Activated naive CD8-positive, alpha-beta T cell treated with anti-CD3 and anti-CD28 coated beads, Interleukin-2, amount 10 ng/mL, durations not matched to agents 7 days and 5 days (primary cell): ENCODE measurements at regions not wholly inside any gene's neighbourhood (a gene's known extent, or its start where the extent isn't known, plus 50 kb on each side); places are given as distances from the start of the nearest gene placed in this dataset.
"Not testable (repeated sequence)": the region's sequence is repeated elsewhere in the genome, so short reads cannot be mapped to it uniquely, and the experiment has no call there.

Source experiments
- ATAC-seq: fragments of 150-1000 bp; cut with Tn5 transposase; one replicate; pipeline ENCODE4 v1.10.0; 2021; ENCODE audit warnings: low read depth, moderate library complexity
- POLR2A ChIA-PET: fragments of 350-600 bp; sonication (Branson Sonifier 250); formaldehyde crosslinking; loops from one replicate; lab custom pipeline; 2021; ENCODE audit warnings: antibody characterized with exemption; lab: Charles Lee
- DNase-seq: peaks from one replicate; pipeline ENCODE4 v3.0.0; 2021
- H3K27ac Mint-ChIP-seq: one replicate; pipeline ENCODE4 v1.8.0; 2022; ENCODE audit warnings: mild to moderate bottlenecking, mixed read lengths
- H3K27me3 Mint-ChIP-seq: one replicate; pipeline ENCODE4 v1.8.0; 2022; ENCODE audit warnings: mild to moderate bottlenecking, moderate library complexity, mixed read lengths
- H3K36me3 Mint-ChIP-seq: one replicate; pipeline ENCODE4 v1.8.0; 2021; ENCODE audit warnings: mild to moderate bottlenecking, mixed read lengths
- H3K4me1 Mint-ChIP-seq: one replicate; pipeline ENCODE4 v1.8.0; 2021; ENCODE audit warnings: mixed read lengths
- H3K4me3 Mint-ChIP-seq: one replicate; pipeline ENCODE4 v1.8.0; 2022; ENCODE audit warnings: mild to moderate bottlenecking, moderate library complexity, mixed read lengths
- H3K9me3 Mint-ChIP-seq: one replicate; pipeline ENCODE4 v1.8.0; 2021; ENCODE audit warnings: mixed read lengths

GRCh38 chr9:74041588-74041987 is 455.5 kb upstream of the RORB start:
- Mint-ChIP-seq H3K9me3 (peaks cover 3% of the 10 kb centered on the region), H3K27ac (no peak overlapping the region), H3K27me3 (no peaks in the 10 kb centered on the region), H3K4me3 (no peak overlapping the region), H3K36me3 (no peaks in the 10 kb centered on the region), H3K4me1 (no peaks in the 10 kb centered on the region)
- DNase-seq (no peak), ATAC-seq (no peak)
- POLR2A ChIA-PET: no interaction called here

- H3K36me3 Mint-ChIP-seq: no peaks in the 10 kb centered on the region
These were observed 452.3 kb upstream of the RORB start for GRCh38 chr9:74044844-74045243.

GRCh38 chr9:74056023-74056422 is 441.1 kb upstream of the RORB start:
- ATAC-seq (no peak), DNase-seq (no peak)
- Mint-ChIP-seq H3K27ac (no peak overlapping the region), H3K9me3 (peaks cover 5% of the 10 kb centered on the region), H3K4me1 (no peaks in the 10 kb centered on the region), H3K27me3 (no peaks in the 10 kb centered on the region), H3K4me3 (no peak overlapping the region), H3K36me3 (no peaks in the 10 kb centered on the region)
- POLR2A ChIA-PET: no interaction called here

More at GRCh38 chr9:74044844-74045243, 452.3 kb upstream of the RORB start:
- no peaks in the 10 kb centered on the region for H3K27me3 Mint-ChIP-seq
- no peak overlapping the region for H3K27ac Mint-ChIP-seq
- no peaks in the 10 kb centered on the region for H3K4me1 Mint-ChIP-seq
- ATAC-seq (no peak), DNase-seq (no peak)
- H3K4me3 Mint-ChIP-seq: no peak overlapping the region
- POLR2A ChIA-PET: no interaction called here
- H3K9me3 Mint-ChIP-seq: peaks cover 6% of the 10 kb centered on the region

DNA sequence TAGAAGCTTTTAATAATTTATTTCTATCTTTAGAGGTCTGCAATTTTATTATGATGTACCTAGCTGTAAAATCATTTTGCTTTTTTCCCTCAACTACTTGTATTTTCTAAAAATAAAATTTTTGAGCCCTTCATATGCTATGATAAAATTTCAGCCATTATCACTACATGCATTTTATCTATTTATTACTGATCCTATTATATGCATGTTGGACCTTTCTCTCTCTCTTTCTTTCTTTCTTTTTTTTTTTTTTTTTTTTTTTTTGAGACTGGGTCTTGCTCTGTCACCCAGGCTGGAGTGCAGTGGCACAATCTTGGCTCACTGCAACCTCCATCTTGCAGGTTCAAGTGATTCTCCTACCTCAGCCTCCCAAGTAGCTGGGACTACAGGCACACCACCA is 440.1 kb upstream of the RORB start:
- H3K36me3 Mint-ChIP-seq, H3K27me3 Mint-ChIP-seq, DNase-seq, POLR2A ChIA-PET, H3K4me1 Mint-ChIP-seq, H3K9me3 Mint-ChIP-seq, H3K27ac Mint-ChIP-seq, H3K4me3 Mint-ChIP-seq, ATAC-seq: not testable (repeated sequence)

DNA sequence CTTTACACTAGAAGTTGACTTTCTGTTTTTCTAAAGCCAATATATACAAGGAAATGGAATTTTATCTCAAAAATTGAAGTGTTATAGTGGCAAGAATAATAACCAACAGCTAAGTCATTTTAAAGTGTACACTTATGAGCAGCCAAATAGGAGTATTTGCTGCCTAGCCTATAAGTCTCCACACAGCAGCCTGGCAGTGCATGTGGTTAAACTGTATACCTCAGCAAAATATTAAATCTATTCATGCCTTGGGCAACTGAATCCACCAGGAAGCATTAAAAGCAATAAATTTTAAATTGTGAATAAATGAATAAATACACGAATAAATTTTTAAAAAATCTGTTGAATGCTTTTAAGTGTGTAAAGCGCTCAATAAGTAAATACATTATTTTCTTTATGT is 432.4 kb upstream of the RORB start:
- peaks cover 3% of the 10 kb centered on the region for H3K9me3 Mint-ChIP-seq
- H3K27me3 Mint-ChIP-seq: no peaks in the 10 kb centered on the region
- POLR2A ChIA-PET: no interaction called here
- H3K4me3 Mint-ChIP-seq: no peak overlapping the region
- no peak for DNase-seq
- no peaks in the 10 kb centered on the region for H3K36me3 Mint-ChIP-seq
- no peak for ATAC-seq
- no peak overlapping the region for H3K27ac Mint-ChIP-seq
- no peaks in the 10 kb centered on the region for H3K4me1 Mint-ChIP-seq

- no peak for ATAC-seq
These were observed 431.0 kb upstream of the RORB start for GRCh38 chr9:74066128-74066527.

DNA sequence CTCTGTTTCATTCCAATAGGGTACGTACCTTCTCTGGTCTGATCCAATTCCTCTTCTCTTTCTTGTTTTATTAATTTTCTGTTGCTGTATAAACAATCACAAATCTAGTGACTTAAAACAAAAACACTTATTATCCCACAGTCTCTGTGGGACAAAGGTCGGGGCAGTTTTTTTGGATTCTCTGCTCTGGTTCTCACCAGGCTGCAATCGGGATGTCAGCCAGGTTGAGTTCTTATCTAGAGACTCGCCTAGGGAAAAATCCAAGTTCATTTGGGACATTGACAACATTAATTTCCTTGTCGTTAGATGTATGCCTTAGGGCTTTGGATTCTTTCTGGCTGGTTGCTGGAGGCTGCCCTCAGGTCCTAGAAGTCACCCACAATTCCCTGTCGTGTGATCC is 430.5 kb upstream of the RORB start:
- H3K36me3 Mint-ChIP-seq: no peaks in the 10 kb centered on the region
- DNase-seq (no peak), ATAC-seq (no peak)
- H3K4me3 Mint-ChIP-seq: no peak overlapping the region
- H3K4me1 Mint-ChIP-seq: no peaks in the 10 kb centered on the region
- peaks cover 3% of the 10 kb centered on the region for H3K9me3 Mint-ChIP-seq
- POLR2A ChIA-PET: no interaction called here
- no peak overlapping the region for H3K27ac Mint-ChIP-seq
- H3K27me3 Mint-ChIP-seq: no peaks in the 10 kb centered on the region

More at GRCh38 chr9:74066128-74066527, 431.0 kb upstream of the RORB start:
- POLR2A ChIA-PET: no interaction called here
- H3K4me1 Mint-ChIP-seq: no peaks in the 10 kb centered on the region
- DNase-seq: no peak
- H3K9me3 Mint-ChIP-seq: peaks cover 3% of the 10 kb centered on the region
- H3K27ac Mint-ChIP-seq: no peak overlapping the region
- no peaks in the 10 kb centered on the region for H3K36me3 Mint-ChIP-seq
- no peak overlapping the region for H3K4me3 Mint-ChIP-seq
- no peaks in the 10 kb centered on the region for H3K27me3 Mint-ChIP-seq

DNA sequence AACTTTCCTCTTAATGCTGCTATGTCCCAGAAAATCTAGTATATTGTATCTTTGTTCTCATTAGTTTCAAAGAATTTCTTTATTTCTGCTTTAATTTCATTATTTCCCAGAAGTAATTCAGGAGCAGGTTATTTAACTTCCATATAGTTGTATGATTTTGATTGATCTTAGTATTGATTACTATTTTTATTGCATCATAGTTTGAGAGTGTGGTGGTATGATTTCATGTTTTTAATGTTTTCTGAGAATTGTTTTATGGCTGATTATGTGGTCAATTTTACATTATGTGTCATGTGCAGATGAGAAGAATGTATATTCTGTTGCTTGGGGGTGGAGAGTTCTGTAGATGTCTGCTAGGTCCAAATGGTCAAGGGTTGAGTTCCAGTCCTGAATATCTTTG is 425.6 kb upstream of the RORB start:
- Mint-ChIP-seq H3K36me3 (no peaks in the 10 kb centered on the region), H3K4me1 (no peaks in the 10 kb centered on the region), H3K27ac (no peak overlapping the region), H3K9me3 (peaks cover 7% of the 10 kb centered on the region), H3K4me3 (no peak overlapping the region), H3K27me3 (no peaks in the 10 kb centered on the region)
- ATAC-seq (no peak), DNase-seq (no peak)
- POLR2A ChIA-PET: no interaction called here

DNA sequence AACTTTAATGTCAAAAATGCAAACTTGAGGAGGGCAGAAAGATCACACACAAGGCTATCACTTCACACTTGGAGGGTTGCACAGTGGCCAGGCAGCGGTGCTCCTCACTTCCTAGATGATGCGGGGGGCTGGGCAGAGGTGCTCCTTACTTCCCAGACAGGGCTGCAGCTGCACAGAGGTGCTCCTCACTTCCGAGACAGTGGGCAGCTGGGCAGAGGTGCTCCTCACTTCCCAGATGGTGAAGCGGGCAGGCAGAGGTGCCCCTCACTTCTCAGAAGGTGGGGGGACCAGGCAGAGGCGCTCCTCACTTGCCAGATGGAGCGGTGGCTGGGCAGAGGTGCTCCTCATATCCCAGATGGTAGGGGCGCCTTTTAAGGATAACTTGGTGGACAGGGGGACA is 423.2 kb upstream of the RORB start:
- DNase-seq: no peak
- Mint-ChIP-seq H3K4me3 (no peak overlapping the region), H3K27ac (no peak overlapping the region), H3K36me3 (no peaks in the 10 kb centered on the region), H3K9me3 (peaks cover 7% of the 10 kb centered on the region), H3K4me1 (no peaks in the 10 kb centered on the region), H3K27me3 (no peaks in the 10 kb centered on the region)
- POLR2A ChIA-PET: no interaction called here
- ATAC-seq: no peak

GRCh38 chr9:74078647-74079046 is 418.5 kb upstream of the RORB start:
- Mint-ChIP-seq H3K27me3 (no peaks in the 10 kb centered on the region), H3K27ac (no peak overlapping the region), H3K4me1 (no peaks in the 10 kb centered on the region), H3K4me3 (no peak overlapping the region), H3K36me3 (no peaks in the 10 kb centered on the region), H3K9me3 (peaks cover 2% of the 10 kb centered on the region)
- DNase-seq (no peak), ATAC-seq (no peak)
- POLR2A ChIA-PET: no interaction called here

GRCh38 chr9:74080652-74081051 is 416.5 kb upstream of the RORB start:
- DNase-seq, H3K9me3 Mint-ChIP-seq, H3K4me3 Mint-ChIP-seq, H3K27me3 Mint-ChIP-seq, H3K36me3 Mint-ChIP-seq, H3K27ac Mint-ChIP-seq, ATAC-seq, H3K4me1 Mint-ChIP-seq, POLR2A ChIA-PET: not testable (repeated sequence)

- no peak for ATAC-seq
- no peaks in the 10 kb centered on the region for H3K27me3 Mint-ChIP-seq
These were observed 413.3 kb upstream of the RORB start for GRCh38 chr9:74083681-74084433.

DNA sequence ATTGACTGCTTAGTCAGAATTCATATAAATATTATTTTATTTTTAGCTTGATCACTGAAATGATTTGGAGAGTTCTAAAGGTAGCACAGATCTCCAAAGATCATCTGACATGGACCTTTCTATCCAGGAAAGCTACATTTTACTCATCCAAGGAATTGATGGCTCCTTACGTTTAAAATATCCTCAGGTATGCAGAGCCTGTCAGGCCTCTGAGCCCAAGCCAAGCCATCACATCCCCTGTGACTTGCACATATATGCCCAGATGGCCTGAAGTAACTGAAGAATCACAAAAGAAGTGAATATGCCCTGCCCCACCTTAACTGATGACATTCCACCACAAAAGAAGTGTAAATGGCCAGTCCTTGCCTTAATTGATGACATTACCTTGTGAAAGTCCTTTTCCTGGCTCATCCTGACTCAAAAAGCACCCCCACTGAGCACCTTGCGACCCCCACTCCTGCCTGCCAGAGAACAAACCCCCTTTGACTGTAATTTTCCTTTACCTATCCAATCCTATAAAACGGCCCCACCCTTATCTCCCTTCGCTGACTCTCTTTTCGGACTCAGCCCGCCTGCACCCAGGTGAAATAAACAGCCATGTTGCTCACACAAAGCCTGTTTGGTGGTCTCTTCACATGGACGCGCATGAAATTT is 411.6 kb upstream of the RORB start:
- H3K36me3 Mint-ChIP-seq, H3K27me3 Mint-ChIP-seq, H3K4me3 Mint-ChIP-seq, H3K4me1 Mint-ChIP-seq, ATAC-seq, H3K9me3 Mint-ChIP-seq, DNase-seq, POLR2A ChIA-PET, H3K27ac Mint-ChIP-seq: not testable (repeated sequence)

More at GRCh38 chr9:74083681-74084433, 413.3 kb upstream of the RORB start:
- Mint-ChIP-seq H3K27ac (no peak overlapping the region), H3K36me3 (no peaks in the 10 kb centered on the region), H3K4me3 (no peak overlapping the region), H3K9me3 (peaks cover 5% of the 10 kb centered on the region), H3K4me1 (no peaks in the 10 kb centered on the region)
- no peak for DNase-seq
- POLR2A ChIA-PET: no interaction called here

DNA sequence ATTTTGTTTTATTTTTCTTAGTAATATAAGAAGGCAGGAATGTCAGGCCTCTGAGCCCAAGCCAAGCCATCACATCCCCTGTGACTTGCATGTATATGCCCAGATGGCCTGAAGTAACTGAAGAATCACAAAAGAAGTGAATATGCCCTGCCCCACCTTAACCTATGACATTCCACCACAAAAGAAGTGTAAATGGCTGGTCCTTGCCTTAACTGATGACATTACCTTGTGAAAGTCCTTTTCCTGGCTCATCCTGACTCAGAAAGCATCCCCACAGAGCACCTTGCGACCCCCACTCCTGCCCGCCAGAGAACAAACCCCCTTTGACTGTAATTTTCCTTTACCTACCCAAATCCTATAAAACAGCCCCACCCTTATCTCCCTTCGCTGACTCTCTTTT is 406.2 kb upstream of the RORB start:
- H3K27ac Mint-ChIP-seq, H3K9me3 Mint-ChIP-seq, H3K36me3 Mint-ChIP-seq, POLR2A ChIA-PET, H3K4me1 Mint-ChIP-seq, DNase-seq, ATAC-seq, H3K4me3 Mint-ChIP-seq, H3K27me3 Mint-ChIP-seq: not testable (repeated sequence)
